ENCODE measurements at regions not wholly inside any gene's neighbourhood (a gene's known extent, or its start where the extent isn't known, plus 50 kb on each side); places are given as distances from the start of the nearest gene placed in this dataset.

DNA sequence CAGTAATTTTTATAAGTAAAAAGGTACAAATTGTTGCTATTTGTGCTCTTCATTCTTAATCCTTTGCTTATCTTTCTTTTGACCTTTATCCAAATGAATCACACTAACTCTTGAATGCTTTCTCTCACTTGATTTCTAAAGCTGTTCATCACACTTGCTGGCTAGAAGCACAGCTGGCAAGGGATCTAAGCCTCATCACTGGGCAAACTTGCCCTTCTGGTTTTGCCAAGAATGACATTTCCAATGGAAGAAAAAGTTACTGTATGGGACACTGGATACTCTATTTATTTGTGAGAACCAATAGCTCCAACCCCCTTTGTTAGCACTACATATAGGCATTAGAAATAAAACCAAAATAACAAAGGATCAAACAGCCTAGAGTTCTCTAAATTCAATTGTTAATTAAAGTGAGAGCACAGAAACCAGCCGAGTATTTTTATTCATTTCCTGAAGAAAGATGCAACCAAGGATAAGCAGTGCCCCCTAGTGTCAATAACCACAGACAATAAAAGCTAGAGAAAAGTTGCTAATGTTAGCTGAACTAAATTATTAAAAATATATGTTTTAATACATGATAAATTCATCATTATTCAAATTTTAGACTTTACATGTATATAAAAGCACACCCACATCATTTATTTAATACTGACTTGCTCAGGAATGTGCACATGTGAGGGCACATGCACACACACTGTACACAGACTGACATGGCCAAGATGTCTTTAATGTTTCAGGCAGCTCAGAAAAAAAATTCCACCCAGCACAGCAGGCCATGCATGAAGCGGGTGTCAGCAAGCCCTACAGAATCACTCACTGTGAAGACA is 59.8 kb upstream of the POU5F2 start:
- 0 out of 2 replicates have a peak, but pooled peaks cover 6% of the 10 kb centered on the region for H4K20me1 ChIP-seq (ENCODE audit: insufficient read depth, low read length)
- no peaks in the 10 kb centered on the region for H3K4me1 ChIP-seq (ENCODE audit: insufficient read depth, low read length, poor library complexity, severe bottlenecking)
- no peak overlapping the region for H2AFZ ChIP-seq (ENCODE audit: low read length)
- BruUV-seq (replicated peaks), result no TSS peak
- no peaks in the 10 kb centered on the region for H3K9me2 ChIP-seq (ENCODE audit: insufficient read depth, low read length)
- TF ChIP-seq, protein P1, sequence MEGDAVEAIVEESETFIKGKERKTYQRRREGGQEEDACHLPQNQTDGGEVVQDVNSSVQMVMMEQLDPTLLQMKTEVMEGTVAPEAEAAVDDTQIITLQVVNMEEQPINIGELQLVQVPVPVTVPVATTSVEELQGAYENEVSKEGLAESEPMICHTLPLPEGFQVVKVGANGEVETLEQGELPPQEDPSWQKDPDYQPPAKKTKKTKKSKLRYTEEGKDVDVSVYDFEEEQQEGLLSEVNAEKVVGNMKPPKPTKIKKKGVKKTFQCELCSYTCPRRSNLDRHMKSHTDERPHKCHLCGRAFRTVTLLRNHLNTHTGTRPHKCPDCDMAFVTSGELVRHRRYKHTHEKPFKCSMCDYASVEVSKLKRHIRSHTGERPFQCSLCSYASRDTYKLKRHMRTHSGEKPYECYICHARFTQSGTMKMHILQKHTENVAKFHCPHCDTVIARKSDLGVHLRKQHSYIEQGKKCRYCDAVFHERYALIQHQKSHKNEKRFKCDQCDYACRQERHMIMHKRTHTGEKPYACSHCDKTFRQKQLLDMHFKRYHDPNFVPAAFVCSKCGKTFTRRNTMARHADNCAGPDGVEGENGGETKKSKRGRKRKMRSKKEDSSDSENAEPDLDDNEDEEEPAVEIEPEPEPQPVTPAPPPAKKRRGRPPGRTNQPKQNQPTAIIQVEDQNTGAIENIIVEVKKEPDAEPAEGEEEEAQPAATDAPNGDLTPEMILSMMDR (conservative IDR thresholded peaks at IDR 0.05; ENCODE audit: low read length), result peak; percentile 88
- TF ChIP-seq EZH2phosphoT487 (IDR thresholded peaks at IDR 0.05; ENCODE audit: borderline replicate concordance, low read depth, low read length), result no peak
- no peaks in the 10 kb centered on the region for H3K36me3 ChIP-seq (ENCODE audit: insufficient read depth, low read length)
- intact Hi-C loops (cut with micrococcal nuclease; ENCODE audit: unreplicated experiment), result loop anchor here (2.0 kb wide), 1 partner anchor 220 kb away; the partner anchor contains the start of gene NR2F1-AS1
- POLR2A ChIA-PET, result no interaction called here
- no peak overlapping the region for H3K4me3 ChIP-seq (ENCODE audit: low read depth, low read length, poor library complexity, severe bottlenecking)
- DNase-seq (ENCODE audit: low spot score), result peak; percentile 32
- H3K27ac ChIP-seq (ENCODE audit: low read depth, low read length, poor library complexity, severe bottlenecking), result no peak overlapping the region
- H3K4me2 ChIP-seq (ENCODE audit: low read length), result no peak overlapping the region
- CTCF ChIA-PET (ENCODE audit: unreplicated experiment), result interaction anchor here (1.5 kb wide), 1 partner anchor 25 kb away, joined by 5 read pairs; no protein-coding TSS in a partner anchor
- H3K79me2 ChIP-seq (ENCODE audit: insufficient read depth, low read depth, low read length), result no peaks in the 10 kb centered on the region
- H3K9me3 ChIP-seq (ENCODE audit: low read length), result no peaks in the 10 kb centered on the region

DNA sequence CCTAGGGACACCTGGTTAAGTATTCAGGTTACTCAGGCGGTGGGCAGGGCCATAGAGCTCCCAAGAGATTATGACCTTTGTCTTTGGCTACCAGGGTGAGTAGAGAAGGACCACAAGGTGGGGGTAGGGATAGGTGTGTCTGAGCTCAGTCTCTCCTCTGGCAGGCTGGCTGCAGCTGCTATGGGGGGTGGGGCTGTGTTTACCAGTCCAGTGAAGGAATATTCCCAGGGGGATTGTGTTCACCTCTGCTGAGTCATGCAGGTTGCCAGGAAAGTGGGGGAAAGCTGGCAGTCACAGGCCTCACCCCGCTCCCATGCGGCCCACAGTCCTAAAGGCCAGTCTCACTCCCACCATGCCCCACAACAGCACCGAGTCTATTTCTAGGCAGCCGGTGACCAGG is 53.6 kb upstream of the POU5F2 start:
- H3K27ac ChIP-seq (ENCODE audit: low read depth, low read length, poor library complexity, severe bottlenecking), result no peak overlapping the region
- peaks cover 8% of the 10 kb centered on the region for H3K4me1 ChIP-seq (ENCODE audit: insufficient read depth, low read length, poor library complexity, severe bottlenecking)
- DNase-seq (ENCODE audit: low spot score), result peak; percentile 22
- TF ChIP-seq, protein P1 (conservative IDR thresholded peaks at IDR 0.05; ENCODE audit: low read length), result no peak
- TF ChIP-seq EZH2phosphoT487 (IDR thresholded peaks at IDR 0.05; ENCODE audit: borderline replicate concordance, low read depth, low read length), result no peak
- intact Hi-C loops (cut with micrococcal nuclease; ENCODE audit: unreplicated experiment), result loop anchor here (5.0 kb wide), 1 partner anchor 203 kb away; no protein-coding TSS in a partner anchor
- no peaks in the 10 kb centered on the region for H4K20me1 ChIP-seq (ENCODE audit: insufficient read depth, low read length)
- POLR2A ChIA-PET, result no interaction called here
- no peaks in the 10 kb centered on the region for H3K36me3 ChIP-seq (ENCODE audit: insufficient read depth, low read length)
- H3K79me2 ChIP-seq (ENCODE audit: insufficient read depth, low read depth, low read length), result no peaks in the 10 kb centered on the region
- H2AFZ ChIP-seq (ENCODE audit: low read length), result no peak overlapping the region
- H3K9me3 ChIP-seq (ENCODE audit: low read length), result no peaks in the 10 kb centered on the region
- H3K4me2 ChIP-seq (ENCODE audit: low read length), result no peak overlapping the region
- no peak overlapping the region for H3K4me3 ChIP-seq (ENCODE audit: low read depth, low read length, poor library complexity, severe bottlenecking)
- BruUV-seq (replicated peaks), result no TSS peak
- CTCF ChIA-PET (ENCODE audit: unreplicated experiment), result no interaction called here
- H3K9me2 ChIP-seq (ENCODE audit: insufficient read depth, low read length), result no peaks in the 10 kb centered on the region

DNA sequence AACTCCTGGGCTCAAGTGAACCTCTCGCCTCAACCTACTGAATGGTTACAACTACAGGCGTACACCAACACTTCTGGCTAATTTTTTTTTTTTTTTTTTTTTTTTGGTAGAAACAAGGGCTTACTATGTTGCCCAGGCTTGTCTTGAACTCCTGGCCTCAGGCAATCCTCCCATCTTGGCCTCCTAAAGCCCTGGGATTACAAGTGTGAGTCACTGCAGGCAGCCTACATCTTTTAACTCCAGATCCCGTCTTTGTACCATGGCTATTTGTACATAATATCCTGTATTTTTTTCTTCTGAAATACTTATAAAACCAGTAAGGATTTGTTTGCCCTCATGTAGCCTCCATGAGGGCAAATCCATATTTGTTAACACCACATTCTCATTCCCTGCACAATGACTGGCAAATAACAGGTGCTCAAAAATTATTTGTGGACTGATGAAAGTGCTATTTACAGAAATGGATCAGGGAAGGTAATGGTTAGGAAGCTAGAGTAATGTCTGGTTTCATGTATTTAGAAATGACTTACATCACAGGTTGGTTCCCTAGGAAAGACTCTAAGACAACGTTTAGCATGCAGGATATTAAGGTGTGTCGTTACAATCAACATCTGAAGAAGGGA is 51.9 kb upstream of the POU5F2 start:
- no peaks in the 10 kb centered on the region for H4K20me1 ChIP-seq (ENCODE audit: insufficient read depth, low read length)
- no TSS peak for BruUV-seq (replicated peaks)
- H3K4me3 ChIP-seq (ENCODE audit: low read depth, low read length, poor library complexity, severe bottlenecking), result no peak overlapping the region
- no peak overlapping the region for H3K4me2 ChIP-seq (ENCODE audit: low read length)
- H3K9me2 ChIP-seq (ENCODE audit: insufficient read depth, low read length), result no peaks in the 10 kb centered on the region
- H2AFZ ChIP-seq (ENCODE audit: low read length), result no peak overlapping the region
- H3K9me3 ChIP-seq (ENCODE audit: low read length), result no peaks in the 10 kb centered on the region
- DNase-seq (ENCODE audit: low spot score), result no peak
- no peaks in the 10 kb centered on the region for H3K36me3 ChIP-seq (ENCODE audit: insufficient read depth, low read length)
- TF ChIP-seq, protein P1 (conservative IDR thresholded peaks at IDR 0.05; ENCODE audit: low read length), result no peak
- ChIA-PET POLR2A (no interaction called here), CTCF (ENCODE audit: unreplicated experiment) (no interaction called here)
- H3K79me2 ChIP-seq (ENCODE audit: insufficient read depth, low read depth, low read length), result no peaks in the 10 kb centered on the region
- H3K4me1 ChIP-seq (ENCODE audit: insufficient read depth, low read length, poor library complexity, severe bottlenecking), result peaks cover 8% of the 10 kb centered on the region
- intact Hi-C loops (cut with micrococcal nuclease; ENCODE audit: unreplicated experiment), result no loop called here
- H3K27ac ChIP-seq (ENCODE audit: low read depth, low read length, poor library complexity, severe bottlenecking), result no peak overlapping the region
